ENCODE measurements at regions not wholly inside any gene's neighbourhood (a gene's known extent, or its start where the extent isn't known, plus 50 kb on each side); places are given as distances from the start of the nearest gene placed in this dataset.

GRCh38 chr4:63122955-63123354, 1286.3 kb downstream of the TECRL start:
- H3F3A ChIP-seq (ENCODE audit: control insufficient read depth, insufficient read depth): no peaks in the 10 kb centered on the region
- H3K27ac ChIP-seq (ENCODE audit: low read depth, low read length): no peak overlapping the region
- H3K36me3 ChIP-seq (ENCODE audit: control insufficient read depth, low read length): no peaks in the 10 kb centered on the region
- H3K4me3 ChIP-seq (ENCODE audit: low read length): no peak overlapping the region
- H3K9me2 ChIP-seq (replicated peaks; ENCODE audit: control insufficient read depth, low read length): no peaks in the 10 kb centered on the region
- H3K79me2 ChIP-seq (ENCODE audit: control insufficient read depth, low read length): no peaks in the 10 kb centered on the region
- H3K9me3 ChIP-seq (ENCODE audit: control insufficient read depth, insufficient read depth, low read length): no peaks in the 10 kb centered on the region; the same call in 1 of the 2 replicates
- H3K4me1 ChIP-seq (ENCODE audit: control insufficient read depth, low read length): no peaks in the 10 kb centered on the region
- H3K27me3 ChIP-seq (ENCODE audit: control insufficient read depth, low read length): no peaks in the 10 kb centered on the region
- no peaks in the 10 kb centered on the region for H4K20me1 ChIP-seq (ENCODE audit: control insufficient read depth, insufficient read depth, low read depth, low read length)
- H3K4me2 ChIP-seq (ENCODE audit: low read length): no peak overlapping the region
- no peak for TF ChIP-seq EZH2phosphoT487 (IDR thresholded peaks at IDR 0.05; ENCODE audit: borderline replicate concordance, low read length)
- TF ChIP-seq CTCF (IDR thresholded peaks at IDR 0.05; ENCODE audit: low read depth, low read length, poor library complexity, severe bottlenecking): no peak

GRCh38 chr4:63106600-63106999, 1302.7 kb downstream of the TECRL start:
- Histone ChIP-seq H3K9me3 (ENCODE audit: control insufficient read depth, insufficient read depth, low read length) (no peaks in the 10 kb centered on the region), H3K27ac (ENCODE audit: low read depth, low read length) (no peak overlapping the region), H4K20me1 (ENCODE audit: control insufficient read depth, insufficient read depth, low read depth, low read length) (no peaks in the 10 kb centered on the region), H3K36me3 (ENCODE audit: control insufficient read depth, low read length) (no peaks in the 10 kb centered on the region), H3K4me3 (ENCODE audit: low read length) (no peak overlapping the region), H3K79me2 (ENCODE audit: control insufficient read depth, low read length) (no peaks in the 10 kb centered on the region), H3F3A (ENCODE audit: control insufficient read depth, insufficient read depth) (no peaks in the 10 kb centered on the region), H3K4me1 (ENCODE audit: control insufficient read depth, low read length) (no peaks in the 10 kb centered on the region), H3K27me3 (ENCODE audit: control insufficient read depth, low read length) (no peaks in the 10 kb centered on the region), H3K4me2 (ENCODE audit: low read length) (no peak overlapping the region), H3K9me2 (replicated peaks; ENCODE audit: control insufficient read depth, low read length) (no peaks in the 10 kb centered on the region)
- TF ChIP-seq EZH2phosphoT487 (IDR thresholded peaks at IDR 0.05; ENCODE audit: borderline replicate concordance, low read length) (no peak), CTCF (IDR thresholded peaks at IDR 0.05; ENCODE audit: low read depth, low read length, poor library complexity, severe bottlenecking) (no peak)

- TF ChIP-seq EZH2phosphoT487 (IDR thresholded peaks at IDR 0.05; ENCODE audit: borderline replicate concordance, low read length) (no peak), CTCF (IDR thresholded peaks at IDR 0.05; ENCODE audit: low read depth, low read length, poor library complexity, severe bottlenecking) (no peak)
- Histone ChIP-seq H3K79me2 (ENCODE audit: control insufficient read depth, low read length) (no peaks in the 10 kb centered on the region), H3K27ac (ENCODE audit: low read depth, low read length) (no peak overlapping the region), H3K4me1 (ENCODE audit: control insufficient read depth, low read length) (no peaks in the 10 kb centered on the region), H3F3A (ENCODE audit: control insufficient read depth, insufficient read depth) (no peaks in the 10 kb centered on the region), H3K9me3 (ENCODE audit: control insufficient read depth, insufficient read depth, low read length) (no peaks in the 10 kb centered on the region), H3K4me2 (ENCODE audit: low read length) (no peak overlapping the region), H3K27me3 (ENCODE audit: control insufficient read depth, low read length) (no peaks in the 10 kb centered on the region), H3K9me2 (replicated peaks; ENCODE audit: control insufficient read depth, low read length) (no peaks in the 10 kb centered on the region), H3K4me3 (ENCODE audit: low read length) (no peak overlapping the region), H4K20me1 (ENCODE audit: control insufficient read depth, insufficient read depth, low read depth, low read length) (no peaks in the 10 kb centered on the region), H3K36me3 (ENCODE audit: control insufficient read depth, low read length) (no peaks in the 10 kb centered on the region)
These were observed 1303.4 kb downstream of the TECRL start for GRCh38 chr4:63105839-63106238.

GRCh38 chr4:63090641-63091040, 1318.6 kb downstream of the TECRL start:
- Histone ChIP-seq H3F3A (ENCODE audit: control insufficient read depth, insufficient read depth) (no peaks in the 10 kb centered on the region), H3K36me3 (ENCODE audit: control insufficient read depth, low read length) (no peaks in the 10 kb centered on the region), H4K20me1 (ENCODE audit: control insufficient read depth, insufficient read depth, low read depth, low read length) (no peaks in the 10 kb centered on the region)

More at GRCh38 chr4:63090641-63091040, 1318.6 kb downstream of the TECRL start:
- no peak overlapping the region for H3K4me3 ChIP-seq (ENCODE audit: low read length)
- H3K4me1 ChIP-seq (ENCODE audit: control insufficient read depth, low read length): no peaks in the 10 kb centered on the region
- TF ChIP-seq CTCF (IDR thresholded peaks at IDR 0.05; ENCODE audit: low read depth, low read length, poor library complexity, severe bottlenecking) (no peak), EZH2phosphoT487 (IDR thresholded peaks at IDR 0.05; ENCODE audit: borderline replicate concordance, low read length) (no peak)
- H3K79me2 ChIP-seq (ENCODE audit: control insufficient read depth, low read length): no peaks in the 10 kb centered on the region
- no peaks in the 10 kb centered on the region; the same call in 1 of the 2 replicates for H3K9me3 ChIP-seq (ENCODE audit: control insufficient read depth, insufficient read depth, low read length)
- no peaks in the 10 kb centered on the region for H3K27me3 ChIP-seq (ENCODE audit: control insufficient read depth, low read length)
- H3K9me2 ChIP-seq (replicated peaks; ENCODE audit: control insufficient read depth, low read length): no peaks in the 10 kb centered on the region
- H3K27ac ChIP-seq (ENCODE audit: low read depth, low read length): no peak overlapping the region
- no peak overlapping the region for H3K4me2 ChIP-seq (ENCODE audit: low read length)

Data from DOHH2 (cell line).